Suppressor macrophage treated with lipopolysaccharide for 4 hours (primary cell): ENCODE measurements at regions not wholly inside any gene's neighbourhood (a gene's known extent, or its start where the extent isn't known, plus 50 kb on each side); places are given as distances from the start of the nearest gene placed in this dataset.

Experiments used
- DNase-seq: peaks from one replicate; pipeline ENCODE4 v3.0.0-alpha.2; 2020

DNA sequence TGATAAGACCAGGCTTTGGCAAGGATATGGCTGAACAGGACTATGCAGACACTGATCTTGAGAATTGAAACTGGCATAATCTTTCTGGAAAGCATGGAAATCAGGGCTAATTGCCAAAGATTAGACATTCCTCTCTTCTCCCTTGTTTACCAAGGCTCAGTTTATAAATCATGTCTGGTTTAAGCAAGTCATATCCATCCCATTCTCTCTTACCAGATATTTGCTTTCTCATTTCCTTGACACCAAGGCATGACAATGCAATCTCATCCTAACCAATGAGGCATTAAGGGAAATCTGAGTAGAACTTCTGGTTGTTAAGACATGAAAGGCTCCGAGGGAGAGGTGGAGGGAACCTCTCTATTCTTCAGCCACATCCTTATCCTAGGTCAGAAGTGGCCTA is 110.3 kb upstream of the CEP85L start:
- no peak for DNase-seq

DNA sequence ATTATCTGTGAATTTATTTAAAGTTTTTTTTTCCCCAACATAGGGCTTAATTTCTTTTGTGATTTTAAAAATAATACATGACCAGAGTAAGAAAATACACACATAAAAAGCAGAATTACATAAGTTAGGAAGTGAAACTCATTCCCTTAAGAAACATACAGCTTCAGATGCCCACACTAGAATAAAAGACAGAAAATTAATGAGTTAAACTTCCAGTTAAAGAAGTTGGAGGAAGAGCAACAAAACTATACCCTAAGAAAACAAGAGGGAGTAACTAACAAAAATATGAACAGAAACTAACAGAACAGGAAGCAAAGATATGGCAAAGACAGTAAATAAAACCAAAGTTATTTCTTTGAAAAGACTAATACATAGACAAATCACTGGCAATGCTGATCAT is 107.6 kb upstream of the CEP85L start:
- DNase-seq = peak; percentile 51

DNA sequence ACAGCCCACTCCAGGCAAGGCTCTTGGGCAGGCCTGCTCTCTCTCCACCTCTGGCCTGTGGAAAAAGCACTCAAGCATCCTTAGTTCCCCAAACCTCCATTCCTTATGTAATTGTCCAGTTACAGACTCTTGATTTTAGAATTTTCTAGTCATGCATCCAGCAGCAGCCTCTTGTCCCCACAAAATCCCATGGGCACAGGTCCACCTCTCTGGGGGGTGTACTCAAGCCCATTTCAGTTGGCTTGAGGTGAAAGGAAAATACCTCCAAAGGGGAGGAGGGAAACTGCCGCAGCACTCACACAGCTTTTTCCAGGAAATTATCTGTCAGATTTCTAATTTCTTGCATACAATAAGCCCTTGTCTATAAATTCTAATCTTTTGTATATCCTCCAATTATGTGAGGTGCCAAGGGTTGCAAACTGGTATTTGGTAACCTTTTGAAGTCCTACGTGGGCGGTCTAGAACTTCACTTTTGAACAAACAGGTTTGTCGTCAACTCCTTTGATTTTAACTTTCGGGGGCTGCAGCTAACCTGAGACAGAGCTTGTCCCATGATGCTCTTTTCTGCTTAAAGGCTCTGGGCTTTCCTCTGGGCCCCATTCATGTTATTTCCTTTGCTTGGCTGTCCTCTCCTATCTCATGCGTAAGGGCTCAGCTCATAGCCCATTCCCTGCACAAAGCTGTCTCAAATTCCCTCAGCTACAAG is 104.7 kb upstream of the CEP85L start:
- no peak for DNase-seq

DNA sequence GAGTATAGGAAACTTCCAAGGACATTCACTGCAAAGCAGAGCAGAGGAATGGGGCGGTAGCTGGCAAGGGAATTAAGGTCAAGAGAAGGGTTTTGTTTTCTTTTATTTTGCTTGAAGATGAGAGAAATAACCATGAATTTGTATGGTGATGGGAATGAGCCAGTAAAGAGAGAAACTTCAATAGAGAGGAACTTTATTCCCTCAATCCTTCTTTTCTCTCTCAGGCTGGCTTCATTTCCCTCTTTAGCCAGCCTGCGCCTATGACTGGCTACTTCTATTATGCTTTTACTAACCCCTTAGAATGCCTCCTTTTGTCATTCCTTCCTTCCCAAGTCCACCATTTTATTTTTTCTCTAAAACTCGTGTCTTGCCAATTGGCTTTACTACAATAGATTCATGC is 101.4 kb upstream of the CEP85L start:
- DNase-seq = no peak

DNA sequence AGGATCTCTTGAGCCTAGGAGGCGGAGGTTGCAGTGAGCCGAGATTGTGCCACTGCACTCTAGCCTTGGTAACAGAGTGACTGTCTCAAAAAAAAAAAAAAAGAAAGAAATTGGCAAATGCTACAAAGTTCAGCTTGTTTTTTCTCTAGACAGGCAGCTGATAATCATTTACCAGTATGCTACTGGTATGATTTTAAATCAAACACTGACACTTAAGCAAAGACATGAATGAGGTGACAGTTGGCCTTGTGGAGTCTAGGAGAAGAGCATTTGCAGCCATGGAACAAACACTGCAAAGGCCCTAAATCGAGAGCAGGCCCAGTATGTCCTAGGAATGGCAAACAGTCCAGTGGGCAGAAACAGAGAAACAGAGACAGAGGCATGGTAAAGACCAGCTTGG is 99.7 kb upstream of the CEP85L start:
- no peak for DNase-seq

DNA sequence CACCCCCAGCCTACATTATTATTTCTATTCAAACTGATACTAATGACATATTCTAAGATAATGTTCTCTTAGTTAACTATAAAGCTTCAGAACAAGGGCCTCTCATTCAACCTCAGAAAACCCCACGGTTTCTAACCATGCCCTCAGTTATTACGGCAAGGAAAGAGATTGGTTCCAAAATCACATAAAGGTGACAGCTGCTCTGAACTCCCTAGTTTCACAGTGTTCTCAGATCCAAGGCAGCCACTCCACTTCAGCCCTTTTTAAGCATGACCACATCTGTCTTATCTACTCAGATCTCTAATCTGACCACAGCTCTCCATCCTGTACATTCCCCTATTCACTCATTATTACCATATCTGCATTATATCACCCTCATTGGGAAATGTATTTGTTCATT is 98.8 kb upstream of the CEP85L start:
- no peak for DNase-seq

DNA sequence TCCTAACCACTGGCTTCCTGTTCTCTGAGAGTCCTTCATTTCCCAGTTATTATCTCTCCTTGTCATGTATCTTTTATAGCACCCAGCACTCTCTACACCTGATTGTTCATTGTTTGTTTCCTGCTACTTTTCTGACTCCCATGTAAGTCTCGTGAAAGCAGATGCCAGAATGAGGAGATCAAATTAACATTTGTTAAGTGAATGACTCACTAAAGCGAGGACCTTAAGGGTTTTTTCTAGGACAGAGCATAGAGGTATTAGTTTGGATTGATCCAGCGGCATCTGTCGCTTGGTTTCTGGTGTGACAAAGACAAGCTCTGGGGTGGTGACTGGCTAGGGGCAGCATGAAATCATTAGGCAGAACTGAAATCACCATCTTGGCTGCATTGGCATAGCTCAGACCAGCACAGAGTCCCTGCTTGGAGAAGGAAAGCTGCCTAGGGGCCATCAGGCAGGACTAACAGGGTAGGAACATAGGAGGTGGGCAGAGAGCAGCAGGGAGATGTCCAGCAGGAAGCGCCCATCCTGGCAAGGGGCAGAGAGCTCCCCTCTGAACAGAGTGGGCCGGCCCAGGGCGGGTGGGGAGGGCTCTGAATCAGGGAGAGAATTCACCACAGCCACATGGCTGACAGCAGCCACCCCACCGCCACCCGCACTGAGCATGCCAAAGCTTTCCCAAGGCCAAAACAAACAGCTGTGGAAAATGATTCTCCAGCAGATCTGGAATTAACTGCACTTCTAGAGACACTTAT is 97.1 kb upstream of the CEP85L start:
- DNase-seq = no peak

DNA sequence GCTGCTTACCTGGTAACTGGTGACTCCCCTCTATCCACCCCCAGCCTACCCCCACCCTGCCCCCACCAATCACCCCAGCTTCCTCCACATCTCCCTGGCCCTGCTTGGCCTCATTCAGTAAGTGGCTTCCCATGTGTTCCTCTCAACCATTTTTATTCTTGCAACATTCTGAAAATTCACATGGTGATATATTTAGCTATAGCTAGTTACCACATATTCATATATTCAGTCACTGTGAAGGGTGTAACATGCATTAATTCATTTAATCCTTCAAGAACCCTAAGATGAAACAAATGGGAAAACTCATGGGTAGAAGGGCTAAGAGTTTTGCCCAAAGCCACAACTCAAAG is 95.4 kb upstream of the CEP85L start:
- peak; percentile 52 for DNase-seq

DNA sequence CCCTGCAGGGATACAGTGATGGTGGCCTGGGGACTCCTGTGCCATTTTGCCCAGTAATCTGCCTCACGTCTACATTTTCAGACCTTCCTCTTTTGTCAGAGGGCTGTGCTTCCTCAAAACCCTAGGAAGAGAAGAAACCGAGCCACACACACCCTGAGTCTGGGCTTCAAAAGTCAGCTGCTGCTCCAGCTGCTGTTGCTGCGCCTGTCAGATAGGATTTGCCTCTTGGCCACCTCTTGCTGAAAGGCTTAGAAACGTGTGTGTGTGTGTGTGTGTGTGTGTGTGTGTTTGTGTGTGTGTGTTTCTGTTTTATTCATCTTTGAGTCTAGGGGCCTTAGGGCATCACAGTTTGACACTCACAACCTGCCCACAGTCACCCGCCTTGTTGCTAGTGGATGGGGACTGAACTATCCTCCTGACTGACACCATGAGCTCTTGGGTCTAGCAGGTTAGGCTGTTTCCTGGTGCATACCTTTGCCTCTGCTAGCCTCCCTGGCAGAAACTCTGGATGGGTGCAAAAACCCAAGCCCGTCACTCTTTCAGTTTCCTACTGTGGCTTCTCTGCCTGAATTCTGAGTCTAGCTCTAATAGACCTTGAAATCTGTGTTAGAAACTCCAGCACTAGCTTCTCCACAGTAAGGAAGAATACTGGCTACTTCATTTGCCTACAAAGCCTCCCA is 94.9 kb upstream of the CEP85L start:
- DNase-seq = peak; percentile 81

DNA sequence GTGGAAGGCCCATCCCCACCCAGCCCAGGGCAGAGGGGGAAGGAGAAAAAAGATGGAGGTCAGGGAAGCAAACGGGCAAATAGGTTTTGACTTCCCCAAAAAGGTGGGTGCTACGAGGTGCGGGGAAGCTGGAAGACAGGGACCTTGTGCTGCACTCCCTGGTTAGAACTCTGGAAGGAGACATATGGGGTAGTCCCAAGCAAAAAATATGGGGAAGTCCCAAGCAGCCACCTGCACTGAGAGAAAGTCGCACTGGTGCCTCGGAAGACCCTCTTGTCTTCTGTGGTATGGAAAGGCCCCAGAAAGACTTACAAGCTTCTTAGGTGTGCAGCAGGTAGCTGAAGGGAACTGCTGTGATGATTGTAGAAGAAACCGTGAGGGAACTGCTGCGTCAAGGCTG is 93.8 kb upstream of the CEP85L start:
- no peak for DNase-seq

DNA sequence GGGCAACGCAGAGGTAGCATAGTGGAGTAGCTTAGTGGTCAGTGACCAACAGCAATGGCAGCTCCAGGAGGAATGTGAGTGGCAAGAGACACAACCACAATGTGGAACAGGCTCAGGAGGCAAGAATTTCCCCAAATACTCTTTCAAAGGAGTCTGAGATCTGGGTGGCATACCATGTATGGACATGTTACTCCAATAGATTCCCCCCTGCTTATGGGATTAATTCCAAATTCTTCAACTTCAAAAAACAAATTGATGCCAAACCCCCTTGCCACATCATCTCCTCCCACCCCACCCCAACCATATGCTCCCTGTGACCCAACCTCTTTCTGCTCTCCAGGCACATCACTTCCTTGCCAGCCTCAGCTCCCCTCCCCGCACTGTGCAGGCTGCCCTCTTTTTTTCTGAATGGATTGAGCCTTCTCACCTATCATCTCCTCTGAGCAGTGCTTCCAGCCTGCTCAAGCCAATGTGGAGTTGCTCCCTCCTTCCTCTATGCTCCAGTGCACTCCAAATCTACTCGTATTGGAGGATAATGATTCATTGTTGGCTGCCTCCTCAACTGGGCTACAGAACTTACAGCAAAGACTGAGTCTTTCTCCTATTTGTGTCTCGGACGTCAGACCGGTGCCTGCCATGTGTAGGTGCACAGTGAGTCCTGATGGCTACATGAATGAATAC is 93.0 kb upstream of the CEP85L start:
- no peak for DNase-seq

DNA sequence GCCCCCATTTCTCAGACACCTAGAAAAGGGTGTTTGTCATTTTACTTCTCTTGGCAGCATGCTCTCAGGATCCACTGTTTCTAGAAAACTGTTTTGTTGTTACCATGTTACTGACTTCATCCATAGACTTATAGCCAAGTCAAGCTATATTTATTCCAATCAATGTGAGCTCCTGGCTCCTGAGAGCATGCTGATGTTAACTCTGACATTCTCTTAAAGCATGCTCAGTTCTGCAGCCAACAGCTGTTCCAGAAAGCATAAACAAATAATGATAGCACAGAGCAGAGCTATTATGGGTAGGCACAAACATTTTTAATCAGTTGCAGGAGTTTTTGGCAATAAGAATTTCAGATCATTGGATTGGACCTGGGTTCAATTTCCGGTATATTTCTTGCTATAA is 92.4 kb upstream of the CEP85L start:
- no peak for DNase-seq

DNA sequence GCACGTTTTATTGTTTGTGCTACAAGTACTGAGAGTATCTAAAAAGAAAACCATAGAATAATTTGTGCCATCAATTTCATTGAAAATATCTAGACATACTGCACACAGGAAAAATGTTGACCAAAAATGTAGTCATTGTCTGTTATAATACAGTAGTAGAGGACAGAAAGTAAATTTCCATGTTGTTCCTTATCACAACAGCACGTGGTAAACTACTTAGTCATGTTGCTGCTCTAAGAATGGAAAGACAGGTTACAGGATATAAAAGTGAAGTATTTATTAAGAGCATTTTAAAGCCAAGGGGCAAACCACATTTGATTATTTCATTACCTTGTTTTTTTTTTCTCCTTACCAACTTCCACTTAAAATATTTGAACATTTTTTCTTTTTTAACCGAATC is 89.0 kb upstream of the CEP85L start:
- DNase-seq = peak; percentile 27

DNA sequence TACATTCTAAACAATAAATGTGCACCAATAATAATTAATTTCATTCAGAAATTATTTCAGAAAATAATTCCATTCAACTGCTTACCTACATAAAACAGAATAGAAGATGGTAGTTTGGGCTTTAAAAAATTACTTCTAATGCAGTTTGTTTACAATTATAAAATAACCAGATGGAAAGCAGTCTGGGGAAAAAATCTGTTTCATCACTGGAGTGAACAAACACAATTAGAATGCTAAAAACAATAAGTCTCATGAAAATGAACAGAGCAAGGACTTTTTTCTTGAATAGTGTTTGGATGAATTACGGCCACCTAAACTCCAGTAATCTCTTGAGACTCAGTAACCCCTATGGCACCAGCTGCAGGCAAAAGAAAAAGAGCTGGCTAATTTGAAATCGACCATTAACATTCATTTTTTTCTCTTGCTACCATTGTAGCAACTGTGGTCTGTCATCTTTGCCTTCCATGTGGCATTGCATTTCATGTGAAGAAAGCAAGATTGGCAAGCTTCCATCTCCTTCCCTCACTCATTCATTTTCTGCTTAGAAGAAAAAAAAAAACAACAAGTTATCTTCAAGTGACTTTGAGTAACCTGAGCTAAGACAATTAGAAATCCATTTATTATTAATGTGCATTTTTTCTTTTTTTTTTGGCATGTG is 88.4 kb upstream of the CEP85L start:
- DNase-seq = no peak

DNA sequence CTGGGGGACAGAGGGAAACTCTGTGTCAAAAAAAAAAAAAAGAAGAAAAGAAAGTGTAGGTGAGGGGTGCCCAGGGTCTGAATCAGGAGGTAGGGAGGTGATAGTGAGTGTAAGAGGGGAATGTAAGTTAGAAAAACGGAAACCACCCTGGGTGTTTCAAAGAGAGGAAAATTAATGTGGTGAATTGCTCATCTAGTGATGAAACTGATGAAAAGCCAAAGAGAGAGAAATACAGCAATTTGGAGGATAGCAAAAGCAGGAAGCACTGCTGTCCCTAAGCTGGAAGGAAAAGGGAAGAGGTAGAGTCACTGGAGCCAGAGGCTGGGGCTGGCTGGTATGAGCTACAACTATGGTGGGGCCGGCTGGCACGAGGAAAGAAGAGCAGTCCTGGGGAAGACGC is 85.0 kb upstream of the CEP85L start:
- peak; percentile 39 for DNase-seq

DNA sequence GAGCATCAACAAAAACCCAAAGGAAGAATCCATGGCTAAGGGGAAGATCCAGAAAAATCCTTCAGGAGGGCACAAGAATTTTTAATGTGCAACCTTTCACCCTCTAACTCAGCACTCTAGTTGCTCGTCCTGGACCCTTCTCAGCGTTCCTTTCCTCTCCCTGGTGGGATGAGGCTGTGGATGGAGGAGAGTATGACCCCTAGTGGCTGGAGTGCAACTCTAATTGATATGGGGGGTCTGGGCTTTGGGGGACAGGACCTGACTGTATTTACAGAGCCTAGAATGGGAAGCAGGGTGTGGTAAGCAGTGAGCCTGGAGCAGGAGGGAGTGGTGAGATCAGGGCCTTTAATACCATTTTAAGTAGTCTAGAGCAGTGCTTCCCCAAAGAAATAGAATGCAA is 83.9 kb upstream of the CEP85L start:
- no peak for DNase-seq

DNA sequence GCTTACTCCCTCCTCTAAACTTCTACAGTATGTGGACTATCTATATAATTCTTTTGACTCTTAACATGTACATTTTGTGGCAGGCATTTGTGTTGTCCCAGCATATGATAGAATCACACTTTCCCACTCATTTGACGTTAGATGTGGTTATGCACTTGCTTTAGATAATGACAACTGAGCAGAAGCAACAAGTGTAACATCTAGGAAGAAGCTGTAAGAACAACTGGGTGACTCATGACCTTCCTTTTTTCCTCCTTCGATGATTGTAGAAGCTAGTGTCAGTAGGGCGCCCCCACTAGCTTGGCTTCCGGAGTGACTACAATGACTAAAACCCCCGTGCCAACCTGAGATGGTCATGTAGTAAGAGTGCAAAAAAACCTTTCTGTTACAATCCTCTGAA is 74.6 kb upstream of the CEP85L start:
- DNase-seq = peak; percentile 75

DNA sequence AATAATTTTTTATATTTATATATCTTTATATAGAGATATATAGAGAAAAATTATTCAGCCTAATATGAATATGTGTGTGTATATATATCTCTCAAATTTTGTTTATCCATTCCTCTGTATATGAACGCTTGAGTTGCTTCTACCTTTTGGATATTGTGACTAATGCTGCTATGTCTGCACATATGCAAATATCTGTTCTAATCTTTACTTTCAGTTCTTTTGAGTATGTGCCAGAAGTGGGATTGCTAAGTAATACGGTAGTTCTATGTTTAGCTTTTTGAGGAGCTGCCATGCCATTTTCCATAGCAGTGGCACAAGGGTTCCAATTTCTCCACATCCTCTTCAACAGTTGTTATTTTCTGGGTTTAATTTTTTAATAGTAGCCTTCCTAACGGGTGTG is 72.8 kb upstream of the CEP85L start:
- no peak for DNase-seq

DNA sequence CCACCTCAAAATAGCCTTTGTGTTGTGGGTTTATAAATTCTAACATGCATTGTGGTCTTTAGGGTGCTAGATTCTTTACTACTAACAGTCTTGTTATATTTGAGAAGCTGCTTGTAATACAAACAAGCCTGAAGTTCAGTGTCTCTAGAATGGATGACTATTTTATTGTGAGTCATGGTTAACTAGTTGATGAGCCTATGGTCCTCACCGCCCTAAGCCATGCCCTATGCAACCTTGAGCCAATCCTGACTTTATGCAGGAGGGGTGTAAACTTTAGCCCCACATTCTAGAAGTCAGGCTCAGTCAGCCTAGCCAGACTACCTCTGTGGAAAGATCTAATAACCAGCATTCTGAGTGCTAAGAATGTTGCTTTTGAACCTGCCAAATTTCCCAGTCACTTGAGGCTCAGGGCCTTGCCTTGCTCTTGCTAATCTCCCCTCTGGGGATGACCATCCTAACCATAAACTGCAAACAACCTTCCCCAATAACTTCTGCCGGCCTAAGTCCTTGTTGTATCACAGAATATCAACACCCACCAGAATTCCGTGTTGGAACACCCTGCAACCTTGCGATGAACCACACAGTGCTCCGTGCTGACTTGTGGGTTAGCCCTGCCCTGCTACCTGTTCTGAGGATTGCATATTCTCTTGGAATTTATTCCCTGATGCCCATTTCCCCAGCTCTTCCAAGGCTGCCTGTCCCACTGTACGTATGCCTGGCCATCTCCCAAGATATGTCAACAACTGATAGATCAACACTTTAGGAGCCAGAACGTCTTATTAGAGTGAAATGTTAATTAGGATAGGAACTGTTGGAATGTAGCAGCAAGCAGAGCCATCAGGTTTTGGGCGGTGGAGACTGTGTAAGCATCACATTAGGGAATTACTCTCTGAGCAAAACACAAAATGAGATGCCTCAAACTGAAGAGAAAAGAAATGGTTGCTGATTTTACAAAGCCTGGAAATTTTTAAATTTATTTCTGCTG is 71.7 kb upstream of the CEP85L start:
- DNase-seq = no peak

DNA sequence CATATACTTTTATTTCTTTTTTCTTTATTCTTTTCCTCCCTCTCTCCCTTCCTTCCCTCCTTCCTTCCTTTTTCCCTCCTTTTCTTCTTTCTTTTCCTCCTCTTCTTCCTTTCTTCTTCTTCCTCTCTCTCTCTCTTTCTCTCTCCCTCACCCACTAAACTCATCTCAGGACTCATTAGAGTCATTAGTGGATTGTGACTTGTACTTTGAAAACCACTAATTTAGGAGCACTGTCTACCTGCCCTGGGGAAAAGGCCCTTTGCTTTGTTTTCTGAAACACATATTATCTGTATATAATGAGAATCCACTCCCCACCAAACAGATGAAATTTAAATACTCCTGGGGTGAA is 68.7 kb upstream of the CEP85L start:
- DNase-seq = no peak

DNA sequence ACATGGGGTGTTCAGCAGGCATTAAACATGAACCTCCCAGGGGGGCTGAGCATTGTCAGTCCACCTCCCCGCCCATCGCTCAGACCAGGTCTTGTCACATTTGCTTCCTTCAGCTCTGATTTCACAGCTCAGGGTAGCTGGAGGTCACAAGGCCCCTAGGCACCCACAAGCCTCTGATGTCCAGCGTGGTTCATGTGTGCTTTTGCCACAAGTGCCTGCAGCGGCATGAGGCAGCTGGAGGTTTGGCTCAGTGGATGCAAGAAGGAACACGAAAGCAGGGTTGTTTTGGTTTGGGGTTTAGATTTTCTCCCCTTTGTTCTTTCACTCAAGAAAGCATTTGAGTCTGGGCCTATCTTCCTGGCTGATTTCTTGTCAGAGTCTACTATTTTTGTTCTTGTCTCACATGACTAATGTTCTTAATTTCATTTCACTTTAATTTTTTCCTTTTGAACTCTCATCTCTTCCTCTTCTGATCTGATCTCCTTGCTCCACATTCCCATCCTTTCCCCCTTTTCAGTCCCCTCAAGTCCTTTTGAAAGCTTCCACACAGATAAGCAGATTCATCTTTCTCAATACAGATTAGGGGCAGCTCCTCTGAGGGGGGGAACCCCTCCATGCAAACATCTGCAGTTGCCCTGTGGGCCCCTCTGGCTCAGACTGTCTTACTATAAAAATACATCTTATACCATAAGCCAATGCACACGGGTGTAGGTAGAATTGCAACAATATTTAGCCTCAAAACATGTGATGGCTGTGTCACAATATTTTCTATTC is 68.1 kb upstream of the CEP85L start:
- no peak for DNase-seq
